HG03469 (cell line): ENCODE measurements at regions not wholly inside any gene's neighbourhood (a gene's known extent, or its start where the extent isn't known, plus 50 kb on each side); places are given as distances from the start of the nearest gene placed in this dataset.

ENCODE experiments used
- ATAC-seq: cut with Tn5 transposase; IDR thresholded peaks from one replicate; pipeline ENCODE4 v1.9.1; 2021; ENCODE audit warnings: mild to moderate bottlenecking, moderate library complexity, moderate number of reproducible peaks; ENCODE audit not compliant: unreplicated experiment

DNA sequence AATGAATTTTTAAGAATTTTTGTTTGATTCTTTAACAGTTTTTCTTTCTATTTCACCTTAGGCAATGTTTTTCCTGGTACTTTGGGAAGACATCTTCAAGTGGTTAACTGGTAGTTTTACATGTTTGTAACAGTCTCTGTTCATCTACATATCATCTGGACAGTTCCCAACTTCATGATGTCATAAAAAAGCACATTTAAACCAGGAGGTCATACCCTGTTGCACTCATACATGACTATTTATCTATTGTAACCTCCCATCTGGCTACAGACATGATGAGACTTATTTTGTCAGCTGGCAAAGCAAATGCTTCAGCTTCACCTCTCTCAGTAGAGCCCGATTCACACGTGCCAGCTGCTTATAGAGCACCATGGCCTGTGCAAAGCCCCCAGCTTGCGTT, 99.8 kb upstream of the YPEL5 start:
- no peak for ATAC-seq

DNA sequence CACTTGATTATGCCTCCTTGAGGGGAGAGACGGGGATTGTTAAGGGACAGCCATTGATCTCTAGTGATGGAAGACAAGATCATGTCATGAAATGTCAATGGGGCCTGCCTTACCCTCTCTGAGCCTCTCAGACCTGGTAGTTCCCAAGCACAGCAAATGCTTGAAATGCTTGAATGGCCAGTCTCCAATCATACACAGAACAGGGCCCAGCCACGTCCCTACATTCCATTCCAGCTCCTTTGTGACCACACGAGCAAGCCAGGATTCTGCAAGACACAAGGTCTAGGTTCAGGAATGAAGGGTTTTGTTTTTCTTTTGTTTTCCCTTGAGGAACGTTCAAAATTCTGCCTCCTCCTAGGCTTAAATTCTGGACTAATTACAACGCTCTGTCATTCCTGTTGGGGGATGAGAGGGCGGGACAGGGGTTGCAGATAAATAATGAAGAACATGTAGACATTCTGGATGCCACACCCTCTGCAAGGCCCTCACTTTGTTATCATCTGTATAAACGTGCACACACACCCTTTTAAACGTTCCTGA, 98.1 kb upstream of the YPEL5 start:
- no peak for ATAC-seq

DNA sequence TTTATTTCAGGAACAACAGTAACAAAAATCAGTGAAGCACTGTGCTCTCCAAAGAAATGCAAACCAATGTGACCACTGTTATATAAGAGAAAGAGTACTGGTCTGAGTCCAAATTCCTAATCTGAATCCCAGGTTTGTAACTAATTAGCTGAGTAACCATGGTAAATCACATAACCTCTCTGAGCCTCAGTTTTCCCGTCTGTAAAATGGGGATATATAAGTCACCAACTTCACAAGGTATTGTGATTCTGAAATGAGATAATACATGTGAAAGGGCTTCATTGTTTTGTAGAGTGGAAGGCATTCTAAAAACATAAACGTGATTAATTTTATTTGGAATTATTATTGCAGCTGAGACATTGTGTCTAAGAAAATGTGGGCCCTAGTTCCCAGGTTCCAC, 91.3 kb upstream of the YPEL5 start:
- ATAC-seq: no peak

DNA sequence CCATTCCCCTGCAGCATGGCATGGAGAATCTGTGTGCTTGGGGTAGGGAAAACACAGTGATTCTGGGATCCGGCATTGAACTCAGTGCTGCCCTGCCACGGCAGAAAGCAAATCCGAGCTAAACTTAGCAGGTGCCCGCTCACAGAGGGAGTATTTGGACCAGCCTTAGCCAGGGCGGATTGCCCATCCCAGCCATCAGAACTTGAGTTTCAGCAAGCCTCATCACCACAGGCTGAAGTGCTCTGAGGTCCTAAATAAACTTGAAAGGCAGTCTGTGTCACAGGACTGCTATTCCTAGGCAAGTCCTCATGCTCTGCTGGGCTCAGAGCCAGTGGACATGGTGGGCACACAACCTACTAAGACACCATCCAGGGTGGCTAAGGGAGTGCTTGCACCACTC, 86.2 kb upstream of the YPEL5 start:
- ATAC-seq: no peak

DNA sequence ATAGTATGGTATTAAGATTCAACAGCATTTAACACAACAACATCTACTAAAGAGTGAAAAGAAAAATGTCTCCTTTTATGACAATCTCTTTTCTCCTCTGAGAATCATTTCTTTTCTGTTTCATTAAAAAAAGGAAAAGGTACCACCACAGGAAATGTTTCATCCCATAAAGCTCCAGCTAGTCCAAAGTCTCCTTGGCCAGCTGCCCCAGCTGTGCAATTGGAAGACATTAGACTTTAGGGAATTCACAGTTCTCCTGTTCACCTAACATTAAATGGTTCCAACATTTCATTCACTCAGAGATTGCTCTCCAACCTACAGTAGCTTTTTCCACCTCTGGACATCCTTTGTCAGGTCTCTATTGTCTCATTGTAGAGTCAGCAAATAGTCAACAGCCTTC, 78.7 kb upstream of the YPEL5 start:
- ATAC-seq: no peak

DNA sequence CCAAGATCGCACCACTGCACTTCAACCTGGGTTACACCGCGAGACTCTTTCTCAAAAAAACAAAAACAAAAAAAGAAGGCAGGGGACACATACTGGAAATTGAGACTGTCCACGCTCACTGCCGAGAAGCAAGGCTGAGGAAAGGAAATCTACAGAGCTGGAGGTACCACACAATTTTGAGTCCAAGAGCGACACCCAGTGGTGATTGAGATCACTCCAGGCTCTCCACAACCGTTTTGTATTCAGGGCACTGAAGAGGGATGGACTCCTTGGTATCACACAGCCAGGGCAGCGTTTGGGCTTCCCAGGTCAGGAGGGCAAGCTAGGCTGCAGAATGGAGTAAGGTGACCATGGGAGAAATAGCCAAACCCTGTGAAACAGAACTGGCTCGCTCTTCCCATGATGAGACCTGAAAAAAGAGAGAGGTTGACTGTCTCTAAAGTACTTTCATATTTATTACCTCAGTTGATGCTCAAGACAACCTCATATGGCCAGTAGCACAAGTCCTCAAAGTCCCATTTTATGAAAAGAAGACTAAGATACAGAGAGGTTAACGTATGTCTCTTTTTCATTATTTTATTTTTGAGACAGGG, 74.5 kb upstream of the YPEL5 start:
- no peak for ATAC-seq

DNA sequence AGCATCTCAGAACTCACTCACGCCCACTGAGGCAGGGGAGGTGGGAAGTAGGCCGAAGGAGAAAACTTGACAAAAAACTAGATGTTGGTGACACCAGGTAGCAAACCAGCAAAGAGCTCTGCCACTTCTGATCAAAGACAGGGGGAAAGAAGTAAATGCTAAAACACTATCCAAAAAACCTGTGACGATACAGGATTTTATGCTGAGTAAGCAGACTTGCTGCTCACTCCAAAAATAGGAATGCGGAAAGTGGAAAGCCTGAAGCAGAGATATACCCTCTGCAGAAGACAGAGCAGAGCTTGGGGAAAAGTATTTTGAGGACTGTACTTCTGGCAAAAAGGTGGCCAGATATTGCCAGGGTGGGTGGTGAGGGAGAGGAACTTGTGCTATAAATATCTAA, 73.3 kb upstream of the YPEL5 start:
- ATAC-seq: no peak

DNA sequence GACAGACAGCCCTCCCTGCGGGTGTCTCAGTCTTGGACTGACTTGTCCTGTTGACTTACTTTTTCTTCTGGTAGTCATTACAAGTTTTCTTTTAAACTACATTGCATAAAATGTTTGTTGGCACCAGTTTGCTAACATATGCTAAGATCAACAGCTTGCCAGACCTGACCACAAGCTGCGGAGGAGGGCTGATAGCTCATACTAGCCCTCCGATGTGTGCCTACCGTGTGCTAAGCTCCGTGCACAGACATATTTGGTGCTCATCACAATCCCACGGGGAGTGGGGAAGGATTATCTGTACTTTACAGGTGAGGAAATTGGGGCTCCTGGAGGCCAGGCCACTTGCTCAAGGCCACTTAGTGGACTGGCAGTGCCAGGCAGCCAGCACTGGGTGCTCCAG, 72.8 kb upstream of the YPEL5 start:
- ATAC-seq: no peak

DNA sequence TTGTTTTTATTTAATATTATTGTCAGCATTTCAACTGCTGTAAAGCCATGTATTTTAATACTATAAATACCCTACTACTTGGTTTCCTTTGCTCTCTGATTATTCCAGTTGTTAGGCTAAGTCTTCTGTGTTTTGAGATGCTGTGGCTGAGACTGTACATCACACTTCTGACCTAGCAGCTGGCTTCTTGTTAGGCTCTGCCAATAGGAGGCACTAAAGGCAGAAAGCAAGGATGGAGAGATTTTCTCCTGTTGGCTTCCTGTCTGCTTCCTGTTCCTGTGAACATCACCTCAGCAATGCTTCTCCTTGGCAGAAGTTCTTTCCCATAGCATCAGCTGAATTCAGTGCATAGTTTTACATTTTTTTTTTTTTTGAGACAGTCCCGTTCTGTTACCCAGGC, 68.3 kb upstream of the YPEL5 start:
- ATAC-seq: no peak

DNA sequence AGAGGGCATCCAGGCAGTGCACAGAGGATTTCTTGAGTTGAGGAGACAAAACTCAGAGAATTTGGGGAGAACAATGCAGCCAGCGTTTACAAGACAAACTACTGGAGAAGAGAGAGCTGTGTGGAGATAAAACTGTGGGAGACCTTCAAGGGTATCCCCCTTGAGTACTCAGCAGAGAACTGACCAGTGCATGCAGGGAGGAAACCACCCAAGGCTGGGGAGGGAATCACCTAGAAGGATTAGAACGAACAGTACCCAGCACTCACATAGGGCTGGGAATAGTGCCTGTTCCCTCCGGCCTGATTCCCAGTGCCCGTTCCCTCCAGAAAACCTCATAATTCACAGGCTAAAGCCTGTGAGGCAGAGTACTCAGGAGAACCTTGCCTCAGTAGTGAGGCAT, 61.9 kb upstream of the YPEL5 start:
- ATAC-seq: no peak

DNA sequence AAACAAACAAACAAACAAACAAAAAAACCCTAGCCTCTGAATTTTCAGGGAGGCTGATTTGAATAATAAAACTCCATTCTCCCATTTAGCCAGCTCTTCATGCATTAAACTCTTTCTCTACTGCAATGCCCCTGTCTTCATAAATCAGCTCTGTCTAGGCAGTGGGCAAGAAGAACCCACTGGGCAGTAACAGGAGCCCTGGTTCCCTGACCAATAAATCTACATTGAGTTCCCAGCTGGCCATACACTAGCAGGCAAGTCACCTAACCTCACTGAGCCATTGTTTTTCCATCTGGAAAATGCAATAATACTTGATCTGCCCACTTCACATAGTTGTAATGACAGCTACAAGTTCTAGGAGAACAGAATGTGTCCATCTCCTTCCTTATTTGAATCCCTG, 57.6 kb upstream of the YPEL5 start:
- ATAC-seq: no peak

DNA sequence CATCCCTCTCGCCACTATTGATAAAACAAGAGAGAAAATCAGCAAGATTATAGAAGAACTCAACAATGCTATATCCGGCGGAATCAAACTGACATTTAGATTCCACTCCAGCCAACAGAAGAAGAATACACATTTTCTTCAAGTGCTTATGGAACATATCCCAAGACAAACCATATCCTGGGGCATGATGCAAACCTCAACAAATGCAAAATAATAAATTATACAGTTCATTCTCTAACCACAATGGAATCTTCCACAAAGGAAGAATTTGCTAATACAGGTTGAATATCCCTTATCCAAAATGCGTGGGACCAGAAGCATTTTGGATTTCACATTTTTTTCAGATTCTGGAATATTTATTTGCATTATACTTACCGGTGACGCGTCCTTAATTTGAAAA, 51.4 kb upstream of the YPEL5 start:
- ATAC-seq: no peak

DNA sequence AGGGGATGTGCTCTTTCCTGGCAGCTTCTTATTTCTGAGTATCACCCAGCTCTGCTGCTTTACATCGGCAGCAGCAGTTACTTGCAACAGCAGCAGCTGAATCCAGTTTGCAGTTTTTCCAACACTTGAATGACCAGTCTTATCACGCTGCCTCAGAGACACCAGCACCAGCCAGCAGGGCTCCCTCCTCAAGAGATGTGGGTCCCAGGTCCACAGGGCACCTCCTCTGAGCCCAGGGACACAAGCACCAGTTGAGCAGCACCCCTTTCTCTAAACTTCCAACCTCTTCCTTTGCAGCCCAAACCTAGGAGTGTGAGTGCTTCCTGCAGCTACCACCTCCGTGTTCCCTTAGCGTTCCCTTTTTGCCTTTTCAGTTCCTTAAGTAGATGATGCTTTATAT, 50.4 kb upstream of the YPEL5 start:
- ATAC-seq: no peak
